Hepatocyte (in vitro differentiated cells): ENCODE measurements at regions not wholly inside any gene's neighbourhood (a gene's known extent, or its start where the extent isn't known, plus 50 kb on each side); places are given as distances from the start of the nearest gene placed in this dataset.
"Not testable (repeated sequence)": the region's sequence is repeated elsewhere in the genome, so short reads cannot be mapped to it uniquely, and the experiment has no call there.

ENCODE experiments used
- DNase-seq: peaks from one replicate; pipeline ENCODE4 v3.0.0-alpha.2; 2016; ENCODE audit warnings: low spot score
- H2AFZ ChIP-seq: fragments of 200-600 bp; sonication (generic); 2 replicates; pipeline ENCODE4 v1.6.0; 2016; ENCODE audit warnings: antibody characterized with exemption, mild to moderate bottlenecking
- H3K27ac ChIP-seq: fragments of 200-600 bp; sonication (generic); 2 replicates; pipeline ENCODE4 v1.5.1; 2016; ENCODE audit warnings: mild to moderate bottlenecking
- H3K27me3 ChIP-seq: fragments of 200-600 bp; sonication (generic); 2 replicates; pipeline ENCODE4 v1.6.1; 2016
- H3K36me3 ChIP-seq: fragments of 200-600 bp; sonication (generic); replicated peaks from 2 replicates; pipeline ENCODE4 v1.5.1; 2016; ENCODE audit warnings: low read depth; ENCODE audit not compliant: insufficient read depth
- H3K4me1 ChIP-seq: fragments of 200-600 bp; sonication (generic); 2 replicates; pipeline ENCODE4 v1.5.1; 2016; ENCODE audit warnings: mild to moderate bottlenecking, moderate library complexity; ENCODE audit not compliant: insufficient read depth
- H3K4me2 ChIP-seq: fragments of 200-600 bp; sonication (generic); 2 replicates; pipeline ENCODE4 v1.6.0; 2016
- H3K4me3 ChIP-seq: fragments of 200-600 bp; sonication (generic); 2 replicates; pipeline ENCODE4 v1.5.1; 2016; ENCODE audit warnings: mild to moderate bottlenecking
- H3K79me2 ChIP-seq: fragments of 200-600 bp; sonication (generic); 2 replicates; pipeline ENCODE4 v1.6.0; 2017; ENCODE audit warnings: mild to moderate bottlenecking
- H3K9me2 ChIP-seq: fragments of 200-600 bp; sonication (generic); replicated peaks from 2 replicates; pipeline ENCODE4 v1.6.0; 2017; ENCODE audit warnings: mild to moderate bottlenecking; ENCODE audit not compliant: insufficient read depth
- H3K9me3 ChIP-seq: fragments of 200-600 bp; sonication (generic); 2 replicates; pipeline ENCODE4 v1.5.1; 2016; ENCODE audit warnings: low read depth, mild to moderate bottlenecking
- H4K20me1 ChIP-seq: fragments of 200-600 bp; sonication (generic); 2 replicates; pipeline ENCODE4 v1.6.0; 2016; ENCODE audit warnings: mild to moderate bottlenecking; ENCODE audit not compliant: insufficient read depth, poor library complexity, severe bottlenecking
- EZH2 ChIP-seq: fragments of 200-600 bp; sonication (generic); IDR thresholded peaks from 2 replicates; pipeline ENCODE4 v1.6.1; 2016; ENCODE audit warnings: antibody characterized with exemption, mild to moderate bottlenecking, borderline replicate concordance
- EZH2phosphoT487 ChIP-seq: fragments of 200-600 bp; sonication (generic); IDR thresholded peaks from one replicate; pipeline ENCODE4 v1.6.1; 2018; ENCODE audit warnings: antibody characterized with exemption, mild to moderate bottlenecking, low read depth, moderate library complexity; ENCODE audit not compliant: unreplicated experiment, severe bottlenecking
- WGBS: methylation state at CpG from one replicate; pipeline ENCODE4 v1.1.6; 2016; ENCODE audit warnings: low lambda C conversion rate; ENCODE audit errors: missing lambda C conversion rate; 5-methylcytosine and 5-hydroxymethylcytosine counted together
- TF ChIP-seq, protein P1 (sequence below): fragments of 200-600 bp; sonication (generic); IDR thresholded peaks from 2 replicates; pipeline ENCODE4 v1.5.1; 2016; ENCODE audit warnings: antibody characterized with exemption, mild to moderate bottlenecking; ENCODE audit not compliant: poor library complexity

DNA sequence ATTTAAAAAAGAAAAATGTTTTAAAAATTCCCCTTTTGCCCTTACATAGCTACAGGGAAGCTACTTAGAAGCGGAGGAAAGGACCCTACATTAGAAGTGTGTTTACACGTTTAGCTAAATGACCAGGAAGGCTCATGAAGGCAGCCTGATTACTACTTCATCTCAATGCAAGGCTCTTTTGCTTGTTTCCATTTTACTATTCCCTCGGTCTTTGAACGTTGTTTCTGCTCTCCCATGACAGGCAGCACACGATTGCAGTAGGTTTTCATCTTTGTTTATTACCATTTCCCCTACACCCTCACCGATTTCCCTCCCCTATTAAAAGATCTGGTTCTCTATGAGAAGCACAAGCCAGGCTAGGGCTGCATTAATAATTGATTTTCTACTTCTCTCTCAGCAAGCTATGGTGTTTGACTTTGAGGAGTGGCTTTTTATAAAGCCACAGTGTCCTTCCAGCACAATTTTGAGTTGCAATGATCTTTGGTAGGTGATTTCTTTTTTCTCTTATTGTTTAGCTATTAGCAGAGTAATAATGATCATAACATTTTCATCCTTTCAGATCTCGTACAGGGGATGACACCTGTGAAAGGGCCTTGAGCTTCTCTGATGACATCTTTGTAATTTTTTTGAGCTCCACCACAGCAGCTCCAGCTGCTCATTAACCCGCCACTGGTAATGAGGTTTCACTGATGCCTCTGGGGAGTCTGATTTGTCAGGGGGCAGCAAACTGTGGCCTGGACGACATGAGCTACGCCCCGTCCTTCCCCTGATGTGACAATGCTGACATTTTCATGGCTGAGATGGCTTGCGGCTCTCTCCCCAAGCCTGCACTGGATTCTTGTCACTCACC lies 670.3 kb downstream of the UQCRFS1 start:
- 81% methylated on average over 12 of the region's 12 CpGs for WGBS

GRCh38 chr19:28541602-28542393 lies 671.2 kb downstream of the UQCRFS1 start:
- Histone ChIP-seq H3K9me3 (no peaks in the 10 kb centered on the region), H3K36me3 (no peaks in the 10 kb centered on the region)
- 84% methylated on average over 6 of the region's 6 CpGs for WGBS

More for the DNA sequence above, 670.3 kb downstream of the UQCRFS1 start:
- Histone ChIP-seq H3K27ac (no peak overlapping the region), H3K27me3 (no peaks in the 10 kb centered on the region), H3K4me3 (no peak overlapping the region), H2AFZ (no peak overlapping the region), H3K79me2 (no peaks in the 10 kb centered on the region), H3K4me2 (no peak overlapping the region), H4K20me1 (no peaks in the 10 kb centered on the region), H3K36me3 (no peaks in the 10 kb centered on the region), H3K9me2 (no peaks in the 10 kb centered on the region), H3K4me1 (no peaks in the 10 kb centered on the region), H3K9me3 (no peaks in the 10 kb centered on the region)
- no peak for DNase-seq
- TF ChIP-seq, protein P1, sequence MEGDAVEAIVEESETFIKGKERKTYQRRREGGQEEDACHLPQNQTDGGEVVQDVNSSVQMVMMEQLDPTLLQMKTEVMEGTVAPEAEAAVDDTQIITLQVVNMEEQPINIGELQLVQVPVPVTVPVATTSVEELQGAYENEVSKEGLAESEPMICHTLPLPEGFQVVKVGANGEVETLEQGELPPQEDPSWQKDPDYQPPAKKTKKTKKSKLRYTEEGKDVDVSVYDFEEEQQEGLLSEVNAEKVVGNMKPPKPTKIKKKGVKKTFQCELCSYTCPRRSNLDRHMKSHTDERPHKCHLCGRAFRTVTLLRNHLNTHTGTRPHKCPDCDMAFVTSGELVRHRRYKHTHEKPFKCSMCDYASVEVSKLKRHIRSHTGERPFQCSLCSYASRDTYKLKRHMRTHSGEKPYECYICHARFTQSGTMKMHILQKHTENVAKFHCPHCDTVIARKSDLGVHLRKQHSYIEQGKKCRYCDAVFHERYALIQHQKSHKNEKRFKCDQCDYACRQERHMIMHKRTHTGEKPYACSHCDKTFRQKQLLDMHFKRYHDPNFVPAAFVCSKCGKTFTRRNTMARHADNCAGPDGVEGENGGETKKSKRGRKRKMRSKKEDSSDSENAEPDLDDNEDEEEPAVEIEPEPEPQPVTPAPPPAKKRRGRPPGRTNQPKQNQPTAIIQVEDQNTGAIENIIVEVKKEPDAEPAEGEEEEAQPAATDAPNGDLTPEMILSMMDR, result no peak
- TF ChIP-seq EZH2phosphoT487, result no peak
- TF ChIP-seq EZH2, result no peak

GRCh38 chr19:28541029-28541428 lies 671.9 kb downstream of the UQCRFS1 start:
- H3K4me3 ChIP-seq, result no peak overlapping the region
- H3K4me1 ChIP-seq, result no peaks in the 10 kb centered on the region
- no peak for DNase-seq
- no peaks in the 10 kb centered on the region for H3K36me3 ChIP-seq
- H3K9me2 ChIP-seq, result no peaks in the 10 kb centered on the region
- H3K9me3 ChIP-seq, result no peaks in the 10 kb centered on the region
- H3K79me2 ChIP-seq, result no peaks in the 10 kb centered on the region
- no peaks in the 10 kb centered on the region for H3K27me3 ChIP-seq
- TF ChIP-seq, protein P1, result no peak
- TF ChIP-seq EZH2phosphoT487 (no peak), EZH2 (no peak)
- WGBS, result 87% methylated on average over 3 of the region's 3 CpGs
- H3K4me2 ChIP-seq, result no peak overlapping the region
- no peak overlapping the region for H2AFZ ChIP-seq
- H4K20me1 ChIP-seq, result no peaks in the 10 kb centered on the region
- no peak overlapping the region for H3K27ac ChIP-seq

More at GRCh38 chr19:28541602-28542393, 671.2 kb downstream of the UQCRFS1 start:
- no peaks in the 10 kb centered on the region for H3K9me2 ChIP-seq
- H2AFZ ChIP-seq, result no peak overlapping the region
- no peak for DNase-seq
- no peaks in the 10 kb centered on the region for H3K4me1 ChIP-seq
- H3K79me2 ChIP-seq, result no peaks in the 10 kb centered on the region
- H3K4me2 ChIP-seq, result no peak overlapping the region
- no peaks in the 10 kb centered on the region for H4K20me1 ChIP-seq
- H3K27ac ChIP-seq, result no peak overlapping the region
- H3K27me3 ChIP-seq, result no peaks in the 10 kb centered on the region
- TF ChIP-seq EZH2phosphoT487, result no peak
- TF ChIP-seq, protein P1, result no peak
- TF ChIP-seq EZH2, result no peak
- H3K4me3 ChIP-seq, result no peak overlapping the region

GRCh38 chr19:28540385-28540784 lies 672.6 kb downstream of the UQCRFS1 start:
- not testable (repeated sequence) for H3K9me3 ChIP-seq, H3K9me2 ChIP-seq, H3K27ac ChIP-seq, H3K4me1 ChIP-seq, H3K4me3 ChIP-seq, H4K20me1 ChIP-seq, H3K36me3 ChIP-seq, H3K79me2 ChIP-seq, H2AFZ ChIP-seq, H3K27me3 ChIP-seq, DNase-seq, H3K4me2 ChIP-seq
- WGBS, result 90% methylated on average over 6 of the region's 6 CpGs
